Stomach (tissue), 8 donors: ENCODE measurements at regions not wholly inside any gene's neighbourhood (a gene's known extent, or its start where the extent isn't known, plus 50 kb on each side); places are given as distances from the start of the nearest gene placed in this dataset.

Experiments used
- DNase-seq, 2 donors: peaks; one replicate each; pipeline versions ENCODE4 v3.0.0 to v3.0.0-alpha.2; 2013 to 2019
- H3K27ac ChIP-seq, 5 donors: fragments of 200-600 bp in 4 of 5; sonication (generic) in 4 of 5; one replicate each; pipeline ENCODE4 v1.5.1; 2013 to 2019; ENCODE audit warnings: mild to moderate bottlenecking in 1 of 5, moderate library complexity in 1 of 5
- H3K27me3 ChIP-seq, 3 donors: fragments of 200-600 bp; sonication (generic); one replicate each; pipeline ENCODE4 v1.5.1; 2017 to 2019; ENCODE audit warnings: mixed run types in 1 of 3
- H3K36me3 ChIP-seq, 4 donors: fragments of 200-600 bp; sonication (generic); 1 replicate in 3 of 4; 2 replicates in 1 of 4; pipeline ENCODE4 v1.5.1; 2016 to 2019
- H3K4me1 ChIP-seq, 4 donors: fragments of 200-600 bp; sonication (generic); one replicate each; pipeline ENCODE4 v1.5.1; 2016 to 2019
- H3K4me3 ChIP-seq, 4 donors: fragments of 200-600 bp; sonication (generic) in 3 of 4; one replicate each; pipeline ENCODE4 v1.5.1; 2016 to 2019; ENCODE audit warnings: mild to moderate bottlenecking in 1 of 4
- H3K9me3 ChIP-seq, 4 donors: fragments of 200-600 bp; sonication (generic); one replicate each; pipeline ENCODE4 v1.5.1; 2016 to 2019
- EP300 ChIP-seq: sonication (generic); formaldehyde crosslinking; IDR thresholded peaks from one replicate; pipeline ENCODE4 v1.6.1; 2017; ENCODE audit warnings: antibody characterized with exemption
- POLR2A ChIP-seq, 4 donors: fragments of 450-650 bp; IDR thresholded peaks; one replicate each; pipeline ENCODE4 v1.6.1; 2016; ENCODE audit warnings: antibody characterized with exemption in 4 of 4, control low read depth in 2 of 4, mild to moderate bottlenecking in 1 of 4, moderate library complexity in 1 of 4
- POLR2AphosphoS5 ChIP-seq, 3 donors: sonication (generic); formaldehyde crosslinking; IDR thresholded peaks; one replicate each; pipeline ENCODE4 v1.6.1; 2016; ENCODE audit warnings: antibody characterized with exemption in 3 of 3
- WGBS, 5 donors: extraction: QIAGEN DNeasy Blood & Tissue Kit in 3 of 5; methylation state at CpG; one replicate each; pipeline versions ENCODE4 v1.1.5 to v1.1.7; 2013 to 2018; 5-methylcytosine and 5-hydroxymethylcytosine counted together
- intact Hi-C: fragments of 100-400 bp; cut with DNase I; formaldehyde crosslinking; loops from one replicate; pipeline ENCODE4 v1.15.1; 2023; ENCODE audit warnings: low total_unique reads
- TF ChIP-seq, protein P1 (sequence below), 7 experiments: fragments of 450-650 bp in 4 of 7; fragments of 200-600 bp in 3 of 7; sonication (generic) in 3 of 7; IDR thresholded peaks; one replicate each; pipeline ENCODE4 v1.5.1; 2016 to 2019; ENCODE audit warnings: antibody characterized with exemption in 7 of 7, control low read depth in 2 of 7, mild to moderate bottlenecking in 1 of 7
- donor health status: healthy with polysubstance abuse.
- donor health status: Bipolar disorder and iron deficiency.
- donor health status: healthy.

- Histone ChIP-seq H3K27me3 (peaks cover 0 to 31% (median 0%) of the 10 kb centered on the region in 3 donors), H3K27ac (no peak overlapping the region), H3K36me3 (no peaks in the 10 kb centered on the region), H3K4me3 (no peak overlapping the region), H3K9me3 (no peaks in the 10 kb centered on the region), H3K4me1 (peaks cover 5 to 17% (median 10%) of the 10 kb centered on the region in 4 donors)
- no peak for TF ChIP-seq EP300
- TF ChIP-seq, protein P1, sequence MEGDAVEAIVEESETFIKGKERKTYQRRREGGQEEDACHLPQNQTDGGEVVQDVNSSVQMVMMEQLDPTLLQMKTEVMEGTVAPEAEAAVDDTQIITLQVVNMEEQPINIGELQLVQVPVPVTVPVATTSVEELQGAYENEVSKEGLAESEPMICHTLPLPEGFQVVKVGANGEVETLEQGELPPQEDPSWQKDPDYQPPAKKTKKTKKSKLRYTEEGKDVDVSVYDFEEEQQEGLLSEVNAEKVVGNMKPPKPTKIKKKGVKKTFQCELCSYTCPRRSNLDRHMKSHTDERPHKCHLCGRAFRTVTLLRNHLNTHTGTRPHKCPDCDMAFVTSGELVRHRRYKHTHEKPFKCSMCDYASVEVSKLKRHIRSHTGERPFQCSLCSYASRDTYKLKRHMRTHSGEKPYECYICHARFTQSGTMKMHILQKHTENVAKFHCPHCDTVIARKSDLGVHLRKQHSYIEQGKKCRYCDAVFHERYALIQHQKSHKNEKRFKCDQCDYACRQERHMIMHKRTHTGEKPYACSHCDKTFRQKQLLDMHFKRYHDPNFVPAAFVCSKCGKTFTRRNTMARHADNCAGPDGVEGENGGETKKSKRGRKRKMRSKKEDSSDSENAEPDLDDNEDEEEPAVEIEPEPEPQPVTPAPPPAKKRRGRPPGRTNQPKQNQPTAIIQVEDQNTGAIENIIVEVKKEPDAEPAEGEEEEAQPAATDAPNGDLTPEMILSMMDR (IDR thresholded peaks at IDR 0.05) = no peak
- TF ChIP-seq POLR2A (IDR thresholded peaks at IDR 0.05) = no peak
- TF ChIP-seq POLR2AphosphoS5 (IDR thresholded peaks at IDR 0.05) = no peak
- intact Hi-C loops = no loop called here
- DNase-seq = peak in 1 of 2 donors; percentile 29
- WGBS, 5 donors = 65 to 77% (median 76%) methylated on average over 19 to 21 of the region's 21 CpGs
Observed at GRCh38 chr11:70524096-70524922, 126.0 kb downstream of the CTTN start.

DNA sequence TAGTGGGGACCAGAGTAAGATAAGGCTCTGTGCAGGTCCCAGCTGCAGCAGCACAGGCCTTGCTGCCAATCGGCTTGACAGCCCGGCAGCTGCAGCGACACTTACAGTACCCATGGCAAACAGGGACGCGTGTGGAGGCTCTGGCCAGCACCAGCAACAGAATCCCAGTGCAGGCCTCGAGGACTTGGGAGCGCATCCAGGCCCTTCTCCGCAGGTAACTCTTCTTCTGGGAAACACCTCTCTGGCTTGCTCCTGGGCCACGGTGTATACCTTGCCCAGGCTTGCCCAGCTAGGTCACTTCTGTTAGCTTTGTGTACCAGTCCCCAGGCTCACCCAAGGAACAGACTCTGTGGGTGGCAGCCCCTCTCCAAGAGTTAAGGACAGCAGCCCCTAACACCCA lies 126.7 kb downstream of the CTTN start:
- H3K27ac ChIP-seq = no peak overlapping the region
- no peaks in the 10 kb centered on the region for H3K36me3 ChIP-seq
- 50 to 78% (median 71%) methylated on average over 1 to 9 of the region's 9 CpGs for WGBS, 5 donors
- peaks cover 0 to 31% (median 0%) of the 10 kb centered on the region in 3 donors for H3K27me3 ChIP-seq
- H3K9me3 ChIP-seq = no peaks in the 10 kb centered on the region
- TF ChIP-seq, protein P1 (IDR thresholded peaks at IDR 0.05) = no peak
- TF ChIP-seq EP300 (no peak), POLR2A (IDR thresholded peaks at IDR 0.05) (no peak), POLR2AphosphoS5 (IDR thresholded peaks at IDR 0.05) (no peak)
- no peak for DNase-seq
- no peak overlapping the region for H3K4me3 ChIP-seq
- intact Hi-C loops = no loop called here
- H3K4me1 ChIP-seq = peaks cover 5 to 17% (median 10%) of the 10 kb centered on the region in 4 donors

GRCh38 chr11:70525466-70525865 lies 127.1 kb downstream of the CTTN start:
- DNase-seq = no peak
- no peak overlapping the region for H3K4me3 ChIP-seq
- intact Hi-C loops = no loop called here
- H3K27ac ChIP-seq = no peak overlapping the region
- WGBS, 5 donors = 79 to 88% (median 86%) methylated on average over 7 of the region's 7 CpGs
- peaks cover 5 to 17% (median 10%) of the 10 kb centered on the region in 4 donors for H3K4me1 ChIP-seq
- no peaks in the 10 kb centered on the region for H3K36me3 ChIP-seq
- H3K27me3 ChIP-seq = peaks cover 0 to 31% (median 0%) of the 10 kb centered on the region in 3 donors
- no peak for TF ChIP-seq POLR2AphosphoS5 (IDR thresholded peaks at IDR 0.05)
- no peak for TF ChIP-seq EP300
- TF ChIP-seq, protein P1 (IDR thresholded peaks at IDR 0.05) = no peak
- no peak for TF ChIP-seq POLR2A (IDR thresholded peaks at IDR 0.05)
- no peaks in the 10 kb centered on the region for H3K9me3 ChIP-seq

GRCh38 chr11:70526116-70527045 lies 128.1 kb downstream of the CTTN start:
- intact Hi-C loops = no loop called here
- WGBS, 5 donors = 85 to 87% (median 86%) methylated on average over 21 to 24 of the region's 24 CpGs
- DNase-seq = no peak
- TF ChIP-seq, protein P1 (IDR thresholded peaks at IDR 0.05) = no peak
- TF ChIP-seq POLR2A (IDR thresholded peaks at IDR 0.05) (no peak), EP300 (no peak), POLR2AphosphoS5 (IDR thresholded peaks at IDR 0.05) (no peak)
- Histone ChIP-seq H3K27me3 (peaks cover 0 to 31% (median 0%) of the 10 kb centered on the region in 3 donors), H3K4me3 (no peak overlapping the region), H3K4me1 (peaks cover 5 to 17% (median 10%) of the 10 kb centered on the region in 4 donors), H3K27ac (no peak overlapping the region), H3K36me3 (no peaks in the 10 kb centered on the region), H3K9me3 (no peaks in the 10 kb centered on the region)
